Endothelial cell (in vitro differentiated cells): ENCODE measurements at regions not wholly inside any gene's neighbourhood (a gene's known extent, or its start where the extent isn't known, plus 50 kb on each side); places are given as distances from the start of the nearest gene placed in this dataset.

Source experiments
- DNase-seq: peaks from one replicate; pipeline ENCODE4 v3.0.0; 2021; ENCODE audit warnings: low spot score
- H3K27ac Mint-ChIP-seq: one replicate; pipeline ENCODE4 v1.8.0; 2021; ENCODE audit warnings: mixed read lengths, inconsistent platforms; ENCODE audit not compliant: unreplicated experiment
- H3K27me3 Mint-ChIP-seq: one replicate; pipeline ENCODE4 v1.8.0; 2021; ENCODE audit warnings: mild to moderate bottlenecking, moderate library complexity, mixed read lengths, inconsistent platforms; ENCODE audit not compliant: unreplicated experiment
- H3K36me3 Mint-ChIP-seq: one replicate; pipeline ENCODE4 v1.8.0; 2021; ENCODE audit warnings: mild to moderate bottlenecking, low read depth, mixed read lengths, inconsistent platforms; ENCODE audit not compliant: unreplicated experiment
- H3K4me1 Mint-ChIP-seq: one replicate; pipeline ENCODE4 v1.8.0; 2021; ENCODE audit warnings: mild to moderate bottlenecking, mixed read lengths, inconsistent platforms; ENCODE audit not compliant: unreplicated experiment
- H3K4me3 Mint-ChIP-seq: one replicate; pipeline ENCODE4 v1.8.0; 2021; ENCODE audit warnings: mild to moderate bottlenecking, mixed read lengths, inconsistent platforms; ENCODE audit not compliant: unreplicated experiment
- H3K9me3 Mint-ChIP-seq: one replicate; pipeline ENCODE4 v1.8.0; 2021; ENCODE audit warnings: mixed read lengths, inconsistent platforms; ENCODE audit not compliant: unreplicated experiment
- CTCF ChIP-seq: fragments of 200-600 bp; sonication (generic); IDR thresholded peaks from one replicate; pipeline ENCODE4 v1.5.0; 2021; ENCODE audit warnings: antibody characterized with exemption; ENCODE audit not compliant: unreplicated experiment

- no peak overlapping the region for H3K27ac Mint-ChIP-seq
These were observed 87.7 kb downstream of the PXDC1 start for GRCh38 chr6:3663811-3664210.

GRCh38 chr6:3663081-3663480 is 88.4 kb downstream of the PXDC1 start:
- H3K4me1 Mint-ChIP-seq, result peaks cover 12% of the 10 kb centered on the region
- no peak for DNase-seq
- no peaks in the 10 kb centered on the region for H3K9me3 Mint-ChIP-seq
- no peak overlapping the region for H3K27ac Mint-ChIP-seq
- H3K4me3 Mint-ChIP-seq, result no peak overlapping the region
- H3K27me3 Mint-ChIP-seq, result peaks cover 1% of the 10 kb centered on the region
- TF ChIP-seq CTCF, result no peak
- no peaks in the 10 kb centered on the region for H3K36me3 Mint-ChIP-seq

More at GRCh38 chr6:3663811-3664210, 87.7 kb downstream of the PXDC1 start:
- H3K9me3 Mint-ChIP-seq, result no peaks in the 10 kb centered on the region
- H3K36me3 Mint-ChIP-seq, result no peaks in the 10 kb centered on the region
- peaks cover 1% of the 10 kb centered on the region for H3K27me3 Mint-ChIP-seq
- no peak for DNase-seq
- TF ChIP-seq CTCF, result no peak
- no peak overlapping the region for H3K4me3 Mint-ChIP-seq
- H3K4me1 Mint-ChIP-seq, result peaks cover 12% of the 10 kb centered on the region

GRCh38 chr6:3661390-3661789 is 90.1 kb downstream of the PXDC1 start:
- H3K9me3 Mint-ChIP-seq, result no peaks in the 10 kb centered on the region
- no peaks in the 10 kb centered on the region for H3K36me3 Mint-ChIP-seq
- TF ChIP-seq CTCF, result no peak
- no peak for DNase-seq
- peaks cover 1% of the 10 kb centered on the region for H3K27me3 Mint-ChIP-seq
- H3K4me1 Mint-ChIP-seq, result peaks cover 12% of the 10 kb centered on the region
- no peak overlapping the region for H3K4me3 Mint-ChIP-seq
- H3K27ac Mint-ChIP-seq, result no peak overlapping the region

GRCh38 chr6:3660473-3660872 is 91.0 kb downstream of the PXDC1 start:
- Mint-ChIP-seq H3K4me1 (peaks cover 10% of the 10 kb centered on the region), H3K4me3 (no peak overlapping the region), H3K9me3 (no peaks in the 10 kb centered on the region), H3K27me3 (peaks cover 1% of the 10 kb centered on the region), H3K36me3 (no peaks in the 10 kb centered on the region), H3K27ac (no peak overlapping the region)
- TF ChIP-seq CTCF, result no peak
- DNase-seq, result no peak

- no peak for DNase-seq
- no peaks in the 10 kb centered on the region for H3K36me3 Mint-ChIP-seq
- no peak for TF ChIP-seq CTCF
- peaks cover 3% of the 10 kb centered on the region for H3K4me1 Mint-ChIP-seq
- peaks cover 1% of the 10 kb centered on the region for H3K27me3 Mint-ChIP-seq
- no peak overlapping the region for H3K27ac Mint-ChIP-seq
- H3K4me3 Mint-ChIP-seq, result no peak overlapping the region
- H3K9me3 Mint-ChIP-seq, result no peaks in the 10 kb centered on the region
These were observed 91.8 kb downstream of the PXDC1 start for GRCh38 chr6:3659748-3660147.
